GM12878 (cell line): ENCODE measurements at regions not wholly inside any gene's neighbourhood (a gene's known extent, or its start where the extent isn't known, plus 50 kb on each side); places are given as distances from the start of the nearest gene placed in this dataset.
A peak's percentile ranks its signal among the peaks of the same experiment; 100 is the strongest.

Experiments
- ATAC-seq: fragments of 200-7000 bp; cut with Tn5 transposase; 3 replicates; pipeline ENCODE4 v1.9.1; 2020; ENCODE audit warnings: mild to moderate bottlenecking, moderate library complexity
- BruUV-seq: library from RNA; stranded (reverse); fragments of 400-500 nt; replicated peaks from 2 replicates; lab custom pipeline; 2021; lab: Mats Ljungman, UMichigan
- CTCF ChIA-PET: fragments of 300-600 bp; sonication (Branson Sonifier 250); formaldehyde crosslinking; extraction: SDS; loops from one replicate; lab custom pipeline; 2021; ENCODE audit warnings: inconsistent platforms; lab: Yijun Ruan, JAX
- POLR2A ChIA-PET: fragments of 350-600 bp; formaldehyde crosslinking; extraction: SDS; loops from one replicate; lab custom pipeline; 2021; ENCODE audit warnings: inconsistent platforms; lab: Charles Lee
- RAD21 ChIA-PET: fragments of 300-600 bp; sonication (Branson Sonifier 250); formaldehyde crosslinking; loops from one replicate; lab custom pipeline; 2023; ENCODE audit warnings: antibody characterized with exemption; ENCODE audit not compliant: unreplicated experiment; lab: Charles Lee
- SMC1A ChIA-PET: fragments of 300-600 bp; sonication (Branson Sonifier 250); formaldehyde crosslinking; loops from one replicate; lab custom pipeline; 2023; ENCODE audit not compliant: unreplicated experiment, uncharacterized antibody; lab: Charles Lee
- DNase-seq: peaks from one replicate; pipeline ENCODE4 v3.0.0-alpha.2; 2011; ENCODE audit warnings: low read depth, low spot score
- FAIRE-seq: peaks from 3 replicates; lab custom pipeline; 2011; peaks lifted over from hg19 to GRCh38; lab: Jason Lieb, UNC
- H2AFZ ChIP-seq: 2 replicates; pipeline ENCODE4 v1.6.0; 2011; ENCODE audit warnings: low read depth, low read length, control low read depth; ENCODE audit not compliant: control insufficient read depth
- H3K27ac ChIP-seq: 2 replicates; pipeline ENCODE4 v1.5.1; 2011; ENCODE audit warnings: control low read depth; ENCODE audit not compliant: control insufficient read depth, insufficient read depth
- H3K27me3 ChIP-seq, 2 experiments: replicated peaks in 1 of 2; 2 replicates each; pipeline versions ENCODE4 v1.6.0 to v1.6.1; 2011; ENCODE audit warnings: low read length in 1 of 2; ENCODE audit not compliant: control insufficient read depth in 2 of 2, insufficient read depth in 2 of 2
- H3K36me3 ChIP-seq, 2 experiments: 2 replicates each; pipeline ENCODE4 v1.5.1; 2011; ENCODE audit warnings: low read length in 1 of 2; ENCODE audit not compliant: control insufficient read depth in 2 of 2, insufficient read depth in 2 of 2
- H3K4me1 ChIP-seq: 2 replicates; pipeline ENCODE4 v1.6.1; 2011; ENCODE audit warnings: mild to moderate bottlenecking, low read length, moderate library complexity, mixed read lengths; ENCODE audit not compliant: control insufficient read depth, insufficient read depth
- H3K4me2 ChIP-seq: 2 replicates; pipeline ENCODE4 v1.6.0; 2011; ENCODE audit warnings: control low read depth; ENCODE audit not compliant: control insufficient read depth, insufficient read depth
- H3K4me3 ChIP-seq: fragments of 200-600 bp; sonication (generic); 2 replicates; pipeline ENCODE4 v1.5.1; 2016
- H3K79me2 ChIP-seq: 2 replicates; pipeline ENCODE4 v1.6.0; 2011; ENCODE audit warnings: low read length; ENCODE audit not compliant: control insufficient read depth, insufficient read depth
- H3K9ac ChIP-seq: 2 replicates; pipeline ENCODE4 v1.8.0; 2011; ENCODE audit warnings: low read length, control low read depth, mixed read lengths; ENCODE audit not compliant: control insufficient read depth, insufficient read depth
- H3K9me3 ChIP-seq: replicated peaks from 3 replicates; pipeline ENCODE4 v1.5.1; 2011; ENCODE audit warnings: mild to moderate bottlenecking, low read length; ENCODE audit not compliant: control insufficient read depth, insufficient read depth
- H4K20me1 ChIP-seq: 2 replicates; pipeline ENCODE4 v1.6.0; 2011; ENCODE audit not compliant: control insufficient read depth, insufficient read depth
- BCLAF1 ChIP-seq: fragments of 450-650 bp; IDR thresholded peaks from 2 replicates; pipeline ENCODE4 v1.6.1; 2017; ENCODE audit warnings: antibody characterized with exemption, mild to moderate bottlenecking, moderate library complexity
- IRF3 ChIP-seq: fragments of 450-650 bp; IDR thresholded peaks from 2 replicates; pipeline ENCODE4 v1.6.1; 2014; ENCODE audit warnings: mild to moderate bottlenecking
- KAT2A ChIP-seq: conservative IDR thresholded peaks from 2 replicates; pipeline ENCODE4 v1.6.1; 2011; ENCODE audit warnings: low read depth, low read length; ENCODE audit not compliant: control insufficient read depth
- MTA3 ChIP-seq: IDR thresholded peaks from 2 replicates; pipeline ENCODE4 v1.6.1; 2012; ENCODE audit warnings: low read length, inconsistent platforms, borderline replicate concordance
- MXI1 ChIP-seq: fragments of 150-350 bp; IDR thresholded peaks from 2 replicates; pipeline ENCODE4 v1.6.1; 2011; ENCODE audit warnings: low read depth, mild to moderate bottlenecking, inconsistent platforms, low read length, improper control_type of control experiment
- NR2F1 ChIP-seq: fragments of 450-650 bp; conservative IDR thresholded peaks from 2 replicates; pipeline ENCODE4 v1.6.1; 2017; ENCODE audit warnings: mild to moderate bottlenecking
- NRF1 ChIP-seq: conservative IDR thresholded peaks from 2 replicates; pipeline ENCODE4 v1.6.1; 2011; ENCODE audit warnings: mild to moderate bottlenecking, low read depth, low read length, improper control_type of control experiment
- SMARCA5 ChIP-seq: fragments of 450-650 bp; IDR thresholded peaks from 2 replicates; pipeline ENCODE4 v1.6.1; 2017; ENCODE audit warnings: mild to moderate bottlenecking
- SPI1 ChIP-seq: IDR thresholded peaks from 2 replicates; pipeline ENCODE4 v1.6.1; 2011; ENCODE audit warnings: low read depth, mild to moderate bottlenecking, low read length, moderate library complexity, borderline replicate concordance; ENCODE audit not compliant: insufficient read depth
- TBL1XR1 ChIP-seq: IDR thresholded peaks from 2 replicates; pipeline ENCODE4 v1.6.1; 2012; ENCODE audit warnings: low read depth, low read length, improper control_type of control experiment
- WRNIP1 ChIP-seq: IDR thresholded peaks from 2 replicates; pipeline ENCODE4 v1.6.1; 2011; ENCODE audit warnings: low read depth, low read length, improper control_type of control experiment, borderline replicate concordance
- ZBED1 ChIP-seq: IDR thresholded peaks from 2 replicates; pipeline ENCODE4 v1.6.1; 2016; ENCODE audit warnings: borderline replicate concordance
- WGBS: methylation state at CpG from one replicate; pipeline ENCODE4 v1.1.6; 2016; ENCODE audit warnings: low lambda C conversion rate; ENCODE audit not compliant: insufficient replicate concordance, insufficient coverage; ENCODE audit errors: missing lambda C conversion rate; 5-methylcytosine and 5-hydroxymethylcytosine counted together
- in situ Hi-C: fragments of 300-500 bp; cut with MboI; formaldehyde crosslinking; loops from 9 replicates; pipeline ENCODE4 v1.14.3; 2018; ENCODE audit warnings: mixed read lengths
- intact Hi-C: fragments of 100-400 bp; cut with micrococcal nuclease; formaldehyde crosslinking; loops from one replicate; pipeline ENCODE4 v1.14.2; 2022; ENCODE audit not compliant: unreplicated experiment

- in situ Hi-C loops: no loop called here
- WGBS: 29% methylated on average over 4 of the region's 4 CpGs
- H3K4me2 ChIP-seq: no peak overlapping the region
Measured at GRCh38 chr3:137464341-137464740, 299.8 kb upstream of the SOX14 start.

More at GRCh38 chr3:137464341-137464740, 299.8 kb upstream of the SOX14 start:
- peak overlapping the region; percentile 50 for H2AFZ ChIP-seq
- intact Hi-C loops: no loop called here
- H3K27me3 ChIP-seq: no peaks in the 10 kb centered on the region
- H3K79me2 ChIP-seq: no peaks in the 10 kb centered on the region
- ChIA-PET SMC1A (interaction anchor here (0.7 to 1.1 kb wide), 3 partner anchors 11 to 89 kb away, joined by 3 read pairs; no protein-coding TSS in a partner anchor), RAD21 (interaction anchor here (0.9 kb wide), 1 partner anchor 8 kb away, joined by 3 read pairs; no protein-coding TSS in a partner anchor), CTCF (interaction anchor here (0.7 to 1.4 kb wide), 2 partner anchors 9 to 16 kb away, joined by 3 to 4 read pairs; no protein-coding TSS in a partner anchor), POLR2A (interaction anchor here (1.0 to 1.2 kb wide), 2 partner anchors 11 to 130 kb away, joined by 3 read pairs; no protein-coding TSS in a partner anchor)
- no peak overlapping the region for H3K27ac ChIP-seq
- H3K4me3 ChIP-seq: no peak overlapping the region
- BruUV-seq: no TSS peak
- peaks cover 1% of the 10 kb centered on the region; the same call in 2 of the 3 replicates for H3K9me3 ChIP-seq
- TF ChIP-seq NR2F1 (no peak), ZBED1 (no peak), KAT2A (no peak), IRF3 (no peak), SMARCA5 (no peak), SPI1 (no peak), WRNIP1 (no peak), NRF1 (no peak), MTA3 (no peak), TBL1XR1 (no peak), BCLAF1 (no peak), MXI1 (no peak)
- no peaks in the 10 kb centered on the region for H3K36me3 ChIP-seq
- no peaks in the 10 kb centered on the region; the same call in 1 of the 2 replicates for H3K4me1 ChIP-seq
- ATAC-seq (no peak), FAIRE-seq (no peak), DNase-seq (no peak)
- H4K20me1 ChIP-seq: no peaks in the 10 kb centered on the region
- H3K9ac ChIP-seq: no peak overlapping the region; the same call in 1 of the 2 replicates
